GM23338 (cell line): ENCODE measurements at regions not wholly inside any gene's neighbourhood (a gene's known extent, or its start where the extent isn't known, plus 50 kb on each side); places are given as distances from the start of the nearest gene placed in this dataset.

Source experiments
- CREB1 ChIP-seq: fragments of 250-450 bp; sonication (Bioruptor Pico); IDR thresholded peaks from 2 replicates; pipeline ENCODE4 v1.5.0; 2020; ENCODE audit warnings: low read depth, mild to moderate bottlenecking, moderate library complexity
- CTCF ChIP-seq, 2 experiments: fragments of 200-600 bp in 1 of 2; sonication (generic) in 1 of 2; conservative IDR thresholded peaks; 2 replicates each; pipeline versions ENCODE4 v1.5.1 to v1.6.1; 2016 to 2017; ENCODE audit warnings: antibody characterized with exemption in 2 of 2, low read depth in 2 of 2, mild to moderate bottlenecking in 2 of 2, moderate library complexity in 1 of 2
- ETS1 ChIP-seq: IDR thresholded peaks from 2 replicates; pipeline ENCODE4 v1.6.1; 2016; ENCODE audit warnings: antibody characterized with exemption
- EZH2 ChIP-seq: fragments of 200-600 bp; sonication (generic); IDR thresholded peaks from one replicate; pipeline ENCODE4 v1.8.0; 2017; ENCODE audit warnings: antibody characterized with exemption, mild to moderate bottlenecking, low read depth; ENCODE audit not compliant: unreplicated experiment
- EZH2phosphoT487 ChIP-seq: fragments of 200-600 bp; sonication (generic); IDR thresholded peaks from one replicate; pipeline ENCODE4 v1.8.1; 2018; ENCODE audit warnings: antibody characterized with exemption; ENCODE audit not compliant: unreplicated experiment
- JUNB ChIP-seq: IDR thresholded peaks from one replicate; pipeline ENCODE4 v1.6.1; 2016; ENCODE audit warnings: antibody characterized with exemption; ENCODE audit not compliant: unreplicated experiment
- NANOG ChIP-seq: IDR thresholded peaks from 2 replicates; pipeline ENCODE4 v1.6.1; 2016; ENCODE audit warnings: antibody characterized with exemption, borderline replicate concordance
- POLR2AphosphoS5 ChIP-seq: IDR thresholded peaks from 2 replicates; pipeline ENCODE4 v1.6.1; 2016; ENCODE audit warnings: antibody characterized with exemption, low read depth
- ZNF114 ChIP-seq: fragments of 250-450 bp; sonication (Bioruptor Pico); IDR thresholded peaks from 2 replicates; pipeline ENCODE4 v1.5.0; 2020; ENCODE audit warnings: mild to moderate bottlenecking, moderate library complexity
- ZNF462 ChIP-seq: fragments of 250-450 bp; sonication (Bioruptor Pico); IDR thresholded peaks from 2 replicates; pipeline ENCODE4 v1.5.0; 2020; ENCODE audit warnings: mild to moderate bottlenecking, moderate library complexity
- TF ChIP-seq, protein P1 (sequence below): IDR thresholded peaks from one replicate; pipeline ENCODE4 v1.6.1; 2018; ENCODE audit warnings: antibody characterized with exemption; ENCODE audit not compliant: unreplicated experiment

- TF ChIP-seq CTCF (conservative IDR thresholded peaks at IDR 0.05; ENCODE audit: low read depth in 2 of 2) (no peak), POLR2AphosphoS5 (no peak), EZH2 (no peak), CREB1 (CRISPR knock-in tag) (no peak), NANOG (no peak), ETS1 (no peak), EZH2phosphoT487 (no peak), ZNF114 (CRISPR knock-in tag) (no peak), ZNF462 (CRISPR knock-in tag) (no peak), JUNB (no peak)
- TF ChIP-seq, protein P1, sequence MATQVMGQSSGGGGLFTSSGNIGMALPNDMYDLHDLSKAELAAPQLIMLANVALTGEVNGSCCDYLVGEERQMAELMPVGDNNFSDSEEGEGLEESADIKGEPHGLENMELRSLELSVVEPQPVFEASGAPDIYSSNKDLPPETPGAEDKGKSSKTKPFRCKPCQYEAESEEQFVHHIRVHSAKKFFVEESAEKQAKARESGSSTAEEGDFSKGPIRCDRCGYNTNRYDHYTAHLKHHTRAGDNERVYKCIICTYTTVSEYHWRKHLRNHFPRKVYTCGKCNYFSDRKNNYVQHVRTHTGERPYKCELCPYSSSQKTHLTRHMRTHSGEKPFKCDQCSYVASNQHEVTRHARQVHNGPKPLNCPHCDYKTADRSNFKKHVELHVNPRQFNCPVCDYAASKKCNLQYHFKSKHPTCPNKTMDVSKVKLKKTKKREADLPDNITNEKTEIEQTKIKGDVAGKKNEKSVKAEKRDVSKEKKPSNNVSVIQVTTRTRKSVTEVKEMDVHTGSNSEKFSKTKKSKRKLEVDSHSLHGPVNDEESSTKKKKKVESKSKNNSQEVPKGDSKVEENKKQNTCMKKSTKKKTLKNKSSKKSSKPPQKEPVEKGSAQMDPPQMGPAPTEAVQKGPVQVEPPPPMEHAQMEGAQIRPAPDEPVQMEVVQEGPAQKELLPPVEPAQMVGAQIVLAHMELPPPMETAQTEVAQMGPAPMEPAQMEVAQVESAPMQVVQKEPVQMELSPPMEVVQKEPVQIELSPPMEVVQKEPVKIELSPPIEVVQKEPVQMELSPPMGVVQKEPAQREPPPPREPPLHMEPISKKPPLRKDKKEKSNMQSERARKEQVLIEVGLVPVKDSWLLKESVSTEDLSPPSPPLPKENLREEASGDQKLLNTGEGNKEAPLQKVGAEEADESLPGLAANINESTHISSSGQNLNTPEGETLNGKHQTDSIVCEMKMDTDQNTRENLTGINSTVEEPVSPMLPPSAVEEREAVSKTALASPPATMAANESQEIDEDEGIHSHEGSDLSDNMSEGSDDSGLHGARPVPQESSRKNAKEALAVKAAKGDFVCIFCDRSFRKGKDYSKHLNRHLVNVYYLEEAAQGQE = no peak
Observed at GRCh38 chr3:40608091-40608490, 83.3 kb downstream of the ZNF621 start.
